ENCODE measurements at regions not wholly inside any gene's neighbourhood (a gene's known extent, or its start where the extent isn't known, plus 50 kb on each side); places are given as distances from the start of the nearest gene placed in this dataset.

GRCh38 chr3:45311327-45311726 lies 77.0 kb upstream of the LARS2 start:
- no peak for TF ChIP-seq CTCF (IDR thresholded peaks at IDR 0.05; ENCODE audit: borderline replicate concordance, extremely low read depth, insufficient read depth)
- DNase-seq (no peak), FAIRE-seq (no peak)
- H3K9me3 ChIP-seq (ENCODE audit: control insufficient read depth in 2 of 3, insufficient read depth in 1 of 3, low read length in 3 of 3) = no peaks in the 10 kb centered on the region
- H3K4me1 ChIP-seq (ENCODE audit: control insufficient read depth in 2 of 3, insufficient read depth in 2 of 3, low read depth in 1 of 3, low read length in 3 of 3) = no peaks in the 10 kb centered on the region
- no peak overlapping the region for H3K27ac ChIP-seq (ENCODE audit: low read depth in 2 of 2, low read length in 2 of 2)
- H3K27me3 ChIP-seq (ENCODE audit: control insufficient read depth, insufficient read depth, low read length) = no peaks in the 10 kb centered on the region
- no peak overlapping the region for H3K9ac ChIP-seq (ENCODE audit: low read length in 3 of 3)
- H3K36me3 ChIP-seq (ENCODE audit: control insufficient read depth in 2 of 3, insufficient read depth in 3 of 3, low read length in 3 of 3) = no peaks in the 10 kb centered on the region
- intact Hi-C loops (cut with DNase I) = no loop called here
- H3K4me3 ChIP-seq (ENCODE audit: low read length in 3 of 3) = no peak overlapping the region

- no peak overlapping the region for H3K9ac ChIP-seq (ENCODE audit: low read length in 3 of 3)
- no peak for DNase-seq
- no peak overlapping the region for H3K27ac ChIP-seq (ENCODE audit: low read depth in 2 of 2, low read length in 2 of 2)
- no peaks in the 10 kb centered on the region for H3K4me1 ChIP-seq (ENCODE audit: control insufficient read depth in 2 of 3, insufficient read depth in 2 of 3, low read depth in 1 of 3, low read length in 3 of 3)
- no peaks in the 10 kb centered on the region for H3K9me3 ChIP-seq (ENCODE audit: control insufficient read depth in 2 of 3, insufficient read depth in 1 of 3, low read length in 3 of 3)
- no peak overlapping the region for H3K4me3 ChIP-seq (ENCODE audit: low read length in 3 of 3)
- H3K36me3 ChIP-seq (ENCODE audit: control insufficient read depth in 2 of 3, insufficient read depth in 3 of 3, low read length in 3 of 3) = no peaks in the 10 kb centered on the region
- H3K27me3 ChIP-seq (ENCODE audit: control insufficient read depth, insufficient read depth, low read length) = no peaks in the 10 kb centered on the region
- TF ChIP-seq CTCF (IDR thresholded peaks at IDR 0.05; ENCODE audit: borderline replicate concordance, extremely low read depth, insufficient read depth) = no peak
- intact Hi-C loops (cut with DNase I) = no loop called here
- FAIRE-seq = no peak
These were observed 76.2 kb upstream of the LARS2 start for GRCh38 chr3:45311953-45312801.

DNA sequence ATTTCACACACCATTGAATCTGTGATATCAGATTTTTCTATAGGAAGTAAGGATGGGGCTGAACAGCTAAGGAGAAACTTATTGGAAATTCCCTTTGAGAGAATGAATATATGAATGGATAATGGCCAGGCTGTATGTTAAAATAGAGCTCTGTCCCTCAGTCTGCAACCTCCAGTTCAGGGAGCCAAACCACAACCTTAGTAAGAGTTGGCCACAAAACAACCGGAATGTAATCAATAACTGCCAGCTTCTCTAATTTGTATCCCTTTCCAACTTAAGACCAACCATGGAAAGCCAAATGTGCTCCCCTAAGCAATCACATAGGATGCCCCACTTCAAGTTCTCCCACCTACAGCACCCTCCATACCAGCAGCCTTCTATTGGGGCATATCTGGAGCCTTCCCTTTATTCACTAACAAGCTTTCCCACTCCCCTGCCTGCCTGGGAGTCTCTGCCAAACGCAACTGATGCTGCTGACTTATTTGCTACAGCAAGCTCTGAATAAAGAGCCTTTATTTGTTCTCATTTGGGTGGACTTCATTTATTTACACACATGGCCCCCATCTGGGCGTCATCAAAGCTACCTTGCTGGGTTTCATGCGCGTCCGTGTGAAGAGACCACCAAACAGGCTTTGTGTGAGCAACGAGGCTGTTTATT lies 75.4 kb upstream of the LARS2 start:
- FAIRE-seq (no peak), DNase-seq (no peak)
- TF ChIP-seq CTCF (IDR thresholded peaks at IDR 0.05; ENCODE audit: borderline replicate concordance, extremely low read depth, insufficient read depth) = no peak
- intact Hi-C loops (cut with DNase I) = no loop called here
- no peaks in the 10 kb centered on the region for H3K9me3 ChIP-seq (ENCODE audit: control insufficient read depth in 2 of 3, insufficient read depth in 1 of 3, low read length in 3 of 3)
- no peak overlapping the region for H3K9ac ChIP-seq (ENCODE audit: low read length in 3 of 3)
- no peak overlapping the region for H3K4me3 ChIP-seq (ENCODE audit: low read length in 3 of 3)
- H3K36me3 ChIP-seq (ENCODE audit: control insufficient read depth in 2 of 3, insufficient read depth in 3 of 3, low read length in 3 of 3) = no peaks in the 10 kb centered on the region
- no peak overlapping the region for H3K27ac ChIP-seq (ENCODE audit: low read depth in 2 of 2, low read length in 2 of 2)
- H3K4me1 ChIP-seq (ENCODE audit: control insufficient read depth in 2 of 3, insufficient read depth in 2 of 3, low read depth in 1 of 3, low read length in 3 of 3) = no peaks in the 10 kb centered on the region
- H3K27me3 ChIP-seq (ENCODE audit: control insufficient read depth, insufficient read depth, low read length) = no peaks in the 10 kb centered on the region
